ENCODE measurements at regions not wholly inside any gene's neighbourhood (a gene's known extent, or its start where the extent isn't known, plus 50 kb on each side); places are given as distances from the start of the nearest gene placed in this dataset.

DNA sequence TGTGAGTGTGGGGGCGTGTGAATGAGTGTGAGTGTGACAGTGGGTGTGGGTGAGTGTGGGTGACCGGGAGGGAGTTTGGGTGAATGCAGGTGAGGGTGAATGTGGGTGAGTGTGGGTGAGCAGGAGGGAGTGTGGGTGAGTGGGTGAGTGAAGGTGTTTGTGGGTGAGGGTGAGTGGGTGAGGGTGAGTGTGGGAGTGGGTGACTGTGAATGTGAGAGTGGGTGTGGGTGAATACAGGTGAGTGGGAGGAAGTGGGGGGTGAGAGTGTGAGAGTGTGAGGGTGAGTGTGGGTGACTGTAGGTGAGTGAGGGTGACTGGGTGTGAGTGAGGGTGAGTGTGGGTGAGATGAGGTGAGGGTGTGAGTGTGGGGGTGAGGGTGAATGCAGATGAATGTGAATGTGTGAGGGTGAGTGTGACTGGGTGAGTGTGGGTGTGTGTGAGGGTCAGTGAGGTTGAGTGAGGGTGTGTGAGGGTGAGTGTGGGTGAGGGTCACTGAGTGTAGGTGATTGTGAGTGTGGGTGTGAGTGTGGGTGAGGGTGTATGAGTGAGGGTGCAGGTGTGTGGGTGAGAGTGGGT is 1677.3 kb upstream of the TENM3 start:
- TF ChIP-seq, protein P1, sequence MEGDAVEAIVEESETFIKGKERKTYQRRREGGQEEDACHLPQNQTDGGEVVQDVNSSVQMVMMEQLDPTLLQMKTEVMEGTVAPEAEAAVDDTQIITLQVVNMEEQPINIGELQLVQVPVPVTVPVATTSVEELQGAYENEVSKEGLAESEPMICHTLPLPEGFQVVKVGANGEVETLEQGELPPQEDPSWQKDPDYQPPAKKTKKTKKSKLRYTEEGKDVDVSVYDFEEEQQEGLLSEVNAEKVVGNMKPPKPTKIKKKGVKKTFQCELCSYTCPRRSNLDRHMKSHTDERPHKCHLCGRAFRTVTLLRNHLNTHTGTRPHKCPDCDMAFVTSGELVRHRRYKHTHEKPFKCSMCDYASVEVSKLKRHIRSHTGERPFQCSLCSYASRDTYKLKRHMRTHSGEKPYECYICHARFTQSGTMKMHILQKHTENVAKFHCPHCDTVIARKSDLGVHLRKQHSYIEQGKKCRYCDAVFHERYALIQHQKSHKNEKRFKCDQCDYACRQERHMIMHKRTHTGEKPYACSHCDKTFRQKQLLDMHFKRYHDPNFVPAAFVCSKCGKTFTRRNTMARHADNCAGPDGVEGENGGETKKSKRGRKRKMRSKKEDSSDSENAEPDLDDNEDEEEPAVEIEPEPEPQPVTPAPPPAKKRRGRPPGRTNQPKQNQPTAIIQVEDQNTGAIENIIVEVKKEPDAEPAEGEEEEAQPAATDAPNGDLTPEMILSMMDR (IDR thresholded peaks at IDR 0.05) = no peak
- DNase-seq (no peak), ATAC-seq (no peak)

DNA sequence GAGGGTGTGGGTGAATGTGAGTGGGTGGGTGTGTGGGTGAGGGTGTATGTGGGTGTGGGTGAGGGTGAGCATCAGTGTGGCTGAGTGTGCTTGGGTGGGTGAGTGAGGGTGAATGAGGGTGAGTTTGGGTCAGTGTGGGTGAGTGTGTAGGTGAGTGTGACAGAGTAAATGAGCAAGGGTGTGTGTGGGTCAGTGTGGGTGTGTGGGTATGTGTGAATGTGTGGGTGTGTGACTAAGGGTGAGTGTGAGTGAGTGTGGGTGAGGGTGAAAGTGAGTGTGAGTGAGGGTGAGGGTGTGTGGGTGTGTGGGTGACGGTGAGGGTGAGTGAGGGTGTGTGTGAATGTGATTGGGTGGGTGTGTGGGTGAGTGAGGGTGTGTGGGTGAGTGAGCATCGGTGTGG is 1676.7 kb upstream of the TENM3 start:
- no peaks in the 10 kb centered on the region for H3K9me3 ChIP-seq
- TF ChIP-seq, protein P1 (IDR thresholded peaks at IDR 0.05) = no peak
- ATAC-seq = no peak

More for the DNA sequence above, 1677.3 kb upstream of the TENM3 start:
- Histone ChIP-seq H3K36me3 (no peaks in the 10 kb centered on the region), H3K4me3 (no peak overlapping the region), H3K27me3 (no peaks in the 10 kb centered on the region), H3K9me3 (no peaks in the 10 kb centered on the region), H3K4me1 (no peaks in the 10 kb centered on the region), H3K27ac (no peak overlapping the region)
- 67 to 98% methylated on average over 2 of the region's 2 CpGs for WGBS, 2 donors
- intact Hi-C loops (cut with DNase I) = no loop called here

DNA sequence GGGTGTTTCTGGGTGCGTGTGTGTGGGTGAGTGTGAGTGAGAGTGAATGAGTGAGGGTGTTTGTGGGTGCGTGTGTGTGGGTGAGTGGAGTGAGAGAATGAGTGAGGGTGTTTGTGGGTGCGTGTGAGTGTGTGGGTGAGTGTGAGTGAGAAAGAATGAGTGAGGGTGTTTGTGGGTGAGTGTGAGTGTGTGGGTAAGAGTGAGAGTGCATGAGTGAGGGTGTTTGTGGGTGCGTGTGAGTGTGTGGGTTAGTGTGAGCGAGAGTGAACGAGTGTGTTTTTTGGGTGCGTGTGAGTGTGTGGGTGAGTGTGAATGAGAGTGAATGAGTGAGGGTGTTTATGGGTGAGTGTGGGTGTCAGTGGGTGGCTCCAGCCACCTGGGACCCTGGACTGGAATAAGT is 1676.1 kb upstream of the TENM3 start:
- ATAC-seq = no peak
- Histone ChIP-seq H3K4me3 (no peak overlapping the region), H3K9me3 (no peaks in the 10 kb centered on the region), H3K4me1 (no peaks in the 10 kb centered on the region), H3K27ac (no peak overlapping the region), H3K36me3 (no peaks in the 10 kb centered on the region), H3K27me3 (no peaks in the 10 kb centered on the region)
- TF ChIP-seq, protein P1 (IDR thresholded peaks at IDR 0.05) = no peak
- 92 to 95% methylated on average over 7 of the region's 7 CpGs for WGBS, 2 donors
- intact Hi-C loops (cut with DNase I) = no loop called here
- no peak for DNase-seq

More for the DNA sequence above, 1676.7 kb upstream of the TENM3 start:
- no peaks in the 10 kb centered on the region for H3K27me3 ChIP-seq
- DNase-seq = no peak
- WGBS, 2 donors = 83 to 100% methylated on average over 2 of the region's 2 CpGs
- no peak overlapping the region for H3K4me3 ChIP-seq
- no peaks in the 10 kb centered on the region for H3K36me3 ChIP-seq
- H3K4me1 ChIP-seq = no peaks in the 10 kb centered on the region
- intact Hi-C loops (cut with DNase I) = no loop called here
- H3K27ac ChIP-seq = no peak overlapping the region

DNA sequence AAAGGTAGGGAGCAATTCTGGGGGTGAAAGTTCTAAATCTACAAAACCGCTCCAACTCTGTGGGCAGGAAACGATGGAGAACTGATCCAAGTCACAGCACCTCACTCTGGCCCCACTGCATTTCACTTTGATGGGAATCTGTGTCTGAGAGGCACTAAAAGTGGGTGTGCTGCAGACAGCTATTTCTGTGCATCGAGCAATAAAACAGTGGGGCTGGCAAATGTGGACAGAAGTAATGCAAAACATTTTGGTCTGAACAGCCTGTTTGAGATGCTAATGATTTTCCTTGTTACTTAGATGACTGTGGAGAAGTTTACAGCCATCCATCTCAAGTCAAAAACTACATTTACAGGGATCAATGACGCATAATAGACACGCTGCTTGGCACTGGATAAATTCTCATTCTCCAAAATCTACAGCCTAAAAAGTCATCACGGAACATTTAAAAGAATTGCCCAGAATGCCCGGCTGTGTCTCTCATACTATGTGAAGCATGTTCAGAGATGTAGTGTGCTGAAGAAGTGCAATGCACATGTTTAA is 1671.6 kb upstream of the TENM3 start:
- Histone ChIP-seq H3K27me3 (no peaks in the 10 kb centered on the region), H3K27ac (no peak overlapping the region), H3K9me3 (no peaks in the 10 kb centered on the region), H3K4me1 (no peaks in the 10 kb centered on the region), H3K36me3 (no peaks in the 10 kb centered on the region), H3K4me3 (no peak overlapping the region)
- no peak for DNase-seq
- 84 to 88% methylated on average over 7 of the region's 7 CpGs for whole genome bisulfite sequencing, 2 donors
- intact Hi-C loops (cut with DNase I) = no loop called here
- no peak for ATAC-seq
- TF ChIP-seq, protein P1 (IDR thresholded peaks at IDR 0.05) = no peak
